Prostate gland (tissue), 2 donors: ENCODE measurements at regions not wholly inside any gene's neighbourhood (a gene's known extent, or its start where the extent isn't known, plus 50 kb on each side); places are given as distances from the start of the nearest gene placed in this dataset.

ENCODE experiments used
- POLR2A ChIP-seq: fragments of 450-650 bp; IDR thresholded peaks from one replicate; pipeline ENCODE4 v1.6.1; 2016; ENCODE audit warnings: antibody characterized with exemption, mild to moderate bottlenecking
- TF ChIP-seq, protein P1 (sequence below), 4 experiments: fragments of 200-600 bp in 2 of 4; fragments of 450-650 bp in 2 of 4; sonication (generic) in 2 of 4; IDR thresholded peaks; 1 replicate in 3 of 4; 2 replicates in 1 of 4; pipeline ENCODE4 v1.5.1; 2016 to 2019; ENCODE audit warnings: antibody characterized with exemption in 4 of 4, mild to moderate bottlenecking in 2 of 4, moderate library complexity in 2 of 4

DNA sequence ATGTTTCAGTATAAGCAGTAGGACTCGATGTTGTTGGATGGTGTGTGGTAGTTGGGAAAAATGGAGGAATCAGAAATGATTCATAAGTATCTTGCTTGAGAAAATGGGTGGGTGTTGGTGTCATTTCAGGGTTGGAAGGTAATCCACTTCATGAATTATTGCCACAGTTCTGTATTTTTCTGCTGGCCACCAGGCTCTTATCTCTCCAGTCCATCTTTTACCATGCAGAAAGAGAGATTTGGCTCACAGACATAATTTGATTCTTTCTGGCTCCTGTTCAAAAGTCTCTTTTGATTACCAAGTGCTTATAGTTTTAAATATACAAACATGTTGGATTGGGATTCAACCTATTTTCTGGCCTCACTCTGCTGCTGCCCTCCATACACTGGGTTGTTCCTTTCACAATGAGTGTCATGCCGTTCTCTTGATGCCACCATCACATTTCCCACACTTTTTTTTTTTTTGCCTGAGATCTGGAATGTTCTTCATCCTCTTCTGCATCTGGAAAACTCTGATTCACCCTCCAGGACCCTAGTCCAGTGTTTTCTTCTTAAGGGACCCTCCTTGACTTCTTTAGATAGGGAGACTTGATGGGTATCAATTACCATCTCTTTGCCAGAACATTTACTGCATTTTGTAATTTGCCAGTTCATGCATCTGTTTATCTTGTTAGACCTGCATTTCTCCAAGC is 69.4 kb upstream of the GAP43 start:
- TF ChIP-seq, protein P1, sequence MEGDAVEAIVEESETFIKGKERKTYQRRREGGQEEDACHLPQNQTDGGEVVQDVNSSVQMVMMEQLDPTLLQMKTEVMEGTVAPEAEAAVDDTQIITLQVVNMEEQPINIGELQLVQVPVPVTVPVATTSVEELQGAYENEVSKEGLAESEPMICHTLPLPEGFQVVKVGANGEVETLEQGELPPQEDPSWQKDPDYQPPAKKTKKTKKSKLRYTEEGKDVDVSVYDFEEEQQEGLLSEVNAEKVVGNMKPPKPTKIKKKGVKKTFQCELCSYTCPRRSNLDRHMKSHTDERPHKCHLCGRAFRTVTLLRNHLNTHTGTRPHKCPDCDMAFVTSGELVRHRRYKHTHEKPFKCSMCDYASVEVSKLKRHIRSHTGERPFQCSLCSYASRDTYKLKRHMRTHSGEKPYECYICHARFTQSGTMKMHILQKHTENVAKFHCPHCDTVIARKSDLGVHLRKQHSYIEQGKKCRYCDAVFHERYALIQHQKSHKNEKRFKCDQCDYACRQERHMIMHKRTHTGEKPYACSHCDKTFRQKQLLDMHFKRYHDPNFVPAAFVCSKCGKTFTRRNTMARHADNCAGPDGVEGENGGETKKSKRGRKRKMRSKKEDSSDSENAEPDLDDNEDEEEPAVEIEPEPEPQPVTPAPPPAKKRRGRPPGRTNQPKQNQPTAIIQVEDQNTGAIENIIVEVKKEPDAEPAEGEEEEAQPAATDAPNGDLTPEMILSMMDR (IDR thresholded peaks at IDR 0.05): no peak
- TF ChIP-seq POLR2A: no peak
